VCaP (cell line): ENCODE measurements at regions not wholly inside any gene's neighbourhood (a gene's known extent, or its start where the extent isn't known, plus 50 kb on each side); places are given as distances from the start of the nearest gene placed in this dataset.

Experiments used
- H3K27ac ChIP-seq: fragments of 450-650 bp; 2 replicates; pipeline ENCODE4 v1.5.1; 2017
- TF ChIP-seq, protein P1 (sequence below): fragments of 450-650 bp; conservative IDR thresholded peaks from 2 replicates; pipeline ENCODE4 v1.5.1; 2017; ENCODE audit warnings: mild to moderate bottlenecking, moderate library complexity

- H3K27ac ChIP-seq, result no peak overlapping the region
- TF ChIP-seq, protein P1, sequence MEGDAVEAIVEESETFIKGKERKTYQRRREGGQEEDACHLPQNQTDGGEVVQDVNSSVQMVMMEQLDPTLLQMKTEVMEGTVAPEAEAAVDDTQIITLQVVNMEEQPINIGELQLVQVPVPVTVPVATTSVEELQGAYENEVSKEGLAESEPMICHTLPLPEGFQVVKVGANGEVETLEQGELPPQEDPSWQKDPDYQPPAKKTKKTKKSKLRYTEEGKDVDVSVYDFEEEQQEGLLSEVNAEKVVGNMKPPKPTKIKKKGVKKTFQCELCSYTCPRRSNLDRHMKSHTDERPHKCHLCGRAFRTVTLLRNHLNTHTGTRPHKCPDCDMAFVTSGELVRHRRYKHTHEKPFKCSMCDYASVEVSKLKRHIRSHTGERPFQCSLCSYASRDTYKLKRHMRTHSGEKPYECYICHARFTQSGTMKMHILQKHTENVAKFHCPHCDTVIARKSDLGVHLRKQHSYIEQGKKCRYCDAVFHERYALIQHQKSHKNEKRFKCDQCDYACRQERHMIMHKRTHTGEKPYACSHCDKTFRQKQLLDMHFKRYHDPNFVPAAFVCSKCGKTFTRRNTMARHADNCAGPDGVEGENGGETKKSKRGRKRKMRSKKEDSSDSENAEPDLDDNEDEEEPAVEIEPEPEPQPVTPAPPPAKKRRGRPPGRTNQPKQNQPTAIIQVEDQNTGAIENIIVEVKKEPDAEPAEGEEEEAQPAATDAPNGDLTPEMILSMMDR, result no peak
Measured at GRCh38 chr2:151182396-151182795, 79.3 kb downstream of the RBM43 start.

DNA sequence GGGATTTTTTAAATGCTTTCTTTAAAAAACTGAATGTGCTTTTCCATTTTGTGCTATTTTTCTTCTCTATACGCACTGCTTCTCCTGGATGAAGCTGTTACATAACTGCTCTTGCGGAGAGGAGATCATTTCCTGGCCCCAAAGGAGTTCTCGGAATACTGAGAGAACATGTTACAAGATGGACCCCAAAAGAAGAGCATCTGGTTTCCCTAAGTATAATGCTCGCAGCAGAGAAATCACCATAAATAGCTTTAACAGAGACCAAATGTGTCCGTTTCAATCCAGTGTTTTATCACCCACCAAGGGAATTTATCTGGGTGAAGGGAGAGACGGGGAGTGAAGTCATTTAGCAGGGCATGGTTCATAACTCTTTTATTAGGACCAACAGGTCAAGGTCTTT, 80.1 kb downstream of the RBM43 start:
- no peak overlapping the region for H3K27ac ChIP-seq
- TF ChIP-seq, protein P1, result no peak

- no peak overlapping the region for H3K27ac ChIP-seq
- TF ChIP-seq, protein P1, result no peak
Measured at GRCh38 chr2:151180123-151180522, 81.5 kb downstream of the RBM43 start.

DNA sequence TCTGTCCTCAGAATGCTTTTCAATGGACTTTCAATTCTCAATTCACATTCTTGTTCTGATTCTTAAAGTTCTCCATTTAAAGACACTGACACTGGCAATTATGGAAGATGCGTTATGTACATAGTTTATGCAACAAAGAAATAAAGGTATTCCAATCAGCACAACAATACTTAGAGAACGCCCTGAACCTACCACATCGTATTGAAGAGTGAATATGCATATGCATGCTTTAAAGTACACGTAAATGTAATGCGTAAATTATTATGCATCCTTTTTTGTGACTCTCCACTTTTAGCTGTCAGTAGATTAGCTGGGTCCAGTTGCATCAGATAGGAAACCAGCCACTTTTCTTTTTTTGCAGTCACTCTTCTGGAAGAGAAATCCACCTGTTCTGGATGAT, 83.5 kb downstream of the RBM43 start:
- TF ChIP-seq, protein P1, result no peak
- no peak overlapping the region for H3K27ac ChIP-seq

- TF ChIP-seq, protein P1, result no peak
- no peak overlapping the region for H3K27ac ChIP-seq
Measured at GRCh38 chr2:151177756-151178155, 83.9 kb downstream of the RBM43 start.

- H3K27ac ChIP-seq, result no peak overlapping the region
- TF ChIP-seq, protein P1, result no peak
Measured at GRCh38 chr2:151176661-151177060, 85.0 kb downstream of the RBM43 start.

DNA sequence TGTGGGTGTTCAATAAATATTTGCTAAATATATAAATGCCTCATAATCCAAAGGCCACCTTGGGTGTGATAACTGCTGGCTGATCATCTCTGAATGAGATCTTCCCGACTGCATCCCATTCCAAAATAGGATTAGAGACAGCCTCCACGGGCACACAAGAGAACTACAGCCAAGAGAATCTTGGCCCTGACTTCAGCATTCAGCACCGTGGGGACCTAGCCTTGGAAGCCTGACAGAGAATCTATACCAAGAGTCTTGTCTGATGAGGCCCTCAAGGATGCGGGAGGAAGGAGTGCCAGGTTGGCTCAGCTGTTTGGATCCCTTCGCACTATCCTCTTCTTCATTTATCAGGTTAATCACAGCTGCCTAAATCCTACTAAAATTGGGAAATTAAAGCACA, 85.8 kb downstream of the RBM43 start:
- H3K27ac ChIP-seq, result no peak overlapping the region
- TF ChIP-seq, protein P1, result no peak

DNA sequence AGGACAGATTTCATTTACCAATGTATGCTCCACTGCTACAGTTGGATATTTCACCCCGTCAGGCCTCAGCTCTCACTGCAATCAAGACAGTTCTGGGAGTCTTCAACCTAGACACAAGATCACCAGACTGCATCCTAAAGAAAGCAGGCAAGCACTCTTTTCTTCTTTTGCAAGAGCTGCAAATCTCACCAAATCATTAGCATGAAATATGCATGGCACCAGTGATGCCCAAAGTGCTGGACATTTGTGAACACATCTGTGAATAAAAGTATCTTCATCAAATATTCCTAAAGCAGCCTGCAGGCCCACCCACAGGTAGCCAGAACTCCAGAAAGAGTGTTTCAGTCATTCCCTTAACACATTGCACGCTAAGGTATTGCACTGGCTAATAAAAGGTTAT, 87.5 kb downstream of the RBM43 start:
- no peak overlapping the region for H3K27ac ChIP-seq
- TF ChIP-seq, protein P1, result no peak
